Liver (tissue), 3 donors: ENCODE measurements at regions not wholly inside any gene's neighbourhood (a gene's known extent, or its start where the extent isn't known, plus 50 kb on each side); places are given as distances from the start of the nearest gene placed in this dataset.

Source experiments
- EGR1 ChIP-seq, 2 donors: IDR thresholded peaks; 2 replicates each; pipeline ENCODE4 v1.6.1; 2016 to 2018; ENCODE audit warnings: antibody characterized with exemption in 2 of 2, low read depth in 2 of 2
- FOXA1 ChIP-seq: IDR thresholded peaks from 2 replicates; pipeline ENCODE4 v1.6.1; 2016; ENCODE audit warnings: antibody characterized with exemption
- FOXA2 ChIP-seq: IDR thresholded peaks from 2 replicates; pipeline ENCODE4 v1.6.1; 2016; ENCODE audit warnings: antibody characterized with exemption
- GABPA ChIP-seq, 2 donors: IDR thresholded peaks in 1 of 2; conservative IDR thresholded peaks in 1 of 2; 2 replicates each; pipeline ENCODE4 v1.6.1; 2016; ENCODE audit warnings: antibody characterized with exemption in 2 of 2, mild to moderate bottlenecking in 1 of 2, moderate library complexity in 1 of 2
- JUND ChIP-seq, 2 donors: IDR thresholded peaks; 2 replicates each; pipeline ENCODE4 v1.6.1; 2016; ENCODE audit warnings: antibody characterized with exemption in 2 of 2
- NR2F2 ChIP-seq: IDR thresholded peaks from 2 replicates; pipeline ENCODE4 v1.6.1; 2016; ENCODE audit warnings: antibody characterized with exemption
- RAD21 ChIP-seq, 2 donors: IDR thresholded peaks; 2 replicates each; pipeline ENCODE4 v1.6.1; 2016; ENCODE audit warnings: antibody characterized with exemption in 2 of 2, mild to moderate bottlenecking in 2 of 2
- SP1 ChIP-seq: IDR thresholded peaks from 2 replicates; pipeline ENCODE4 v1.6.1; 2018; ENCODE audit warnings: antibody characterized with exemption, mild to moderate bottlenecking
- TAF1 ChIP-seq: conservative IDR thresholded peaks from 2 replicates; pipeline ENCODE4 v1.6.1; 2016; ENCODE audit warnings: antibody characterized with exemption, mild to moderate bottlenecking
- YY1 ChIP-seq: IDR thresholded peaks from 2 replicates; pipeline ENCODE4 v1.6.1; 2016; ENCODE audit warnings: antibody characterized with exemption, mild to moderate bottlenecking
- TF ChIP-seq, protein P1 (sequence below): fragments of 150-350 bp; IDR thresholded peaks from 2 replicates; pipeline ENCODE4 v1.5.1; 2017; ENCODE audit warnings: improper control_type of control experiment, low read depth, low read length; ENCODE audit not compliant: missing input control
- TF ChIP-seq, protein P2 (sequence below): IDR thresholded peaks from 2 replicates; pipeline ENCODE4 v1.6.1; 2016; ENCODE audit warnings: antibody characterized with exemption
- TF ChIP-seq, protein P3 (sequence below): IDR thresholded peaks from 2 replicates; pipeline ENCODE4 v1.6.1; 2016; ENCODE audit warnings: antibody characterized with exemption
- TF ChIP-seq, protein P4 (sequence below): IDR thresholded peaks from 2 replicates; pipeline ENCODE4 v1.6.1; 2016; ENCODE audit warnings: antibody characterized with exemption
- donor health status: healthy.
- donor health status: healthy.

DNA sequence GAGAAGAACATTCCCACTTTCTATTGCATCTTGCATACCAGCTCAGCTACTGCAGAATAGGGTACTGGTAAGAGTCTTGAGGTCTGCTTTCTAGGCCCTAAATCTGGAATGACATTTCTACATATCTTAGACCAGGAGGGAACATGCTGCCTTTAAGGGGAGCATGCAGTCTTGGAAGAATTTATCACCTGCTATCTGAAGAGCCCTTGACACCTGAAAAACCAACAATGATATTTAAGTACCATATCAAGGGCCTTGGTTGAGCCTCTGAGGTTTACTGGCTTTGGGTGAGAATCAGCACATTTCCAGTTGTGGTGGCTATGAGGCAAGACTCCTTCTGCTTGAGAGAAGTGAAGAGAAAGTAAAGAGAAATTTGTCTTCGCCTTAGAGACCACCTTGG, 436.8 kb upstream of the SPANXN1 start:
- TF ChIP-seq, protein P1, sequence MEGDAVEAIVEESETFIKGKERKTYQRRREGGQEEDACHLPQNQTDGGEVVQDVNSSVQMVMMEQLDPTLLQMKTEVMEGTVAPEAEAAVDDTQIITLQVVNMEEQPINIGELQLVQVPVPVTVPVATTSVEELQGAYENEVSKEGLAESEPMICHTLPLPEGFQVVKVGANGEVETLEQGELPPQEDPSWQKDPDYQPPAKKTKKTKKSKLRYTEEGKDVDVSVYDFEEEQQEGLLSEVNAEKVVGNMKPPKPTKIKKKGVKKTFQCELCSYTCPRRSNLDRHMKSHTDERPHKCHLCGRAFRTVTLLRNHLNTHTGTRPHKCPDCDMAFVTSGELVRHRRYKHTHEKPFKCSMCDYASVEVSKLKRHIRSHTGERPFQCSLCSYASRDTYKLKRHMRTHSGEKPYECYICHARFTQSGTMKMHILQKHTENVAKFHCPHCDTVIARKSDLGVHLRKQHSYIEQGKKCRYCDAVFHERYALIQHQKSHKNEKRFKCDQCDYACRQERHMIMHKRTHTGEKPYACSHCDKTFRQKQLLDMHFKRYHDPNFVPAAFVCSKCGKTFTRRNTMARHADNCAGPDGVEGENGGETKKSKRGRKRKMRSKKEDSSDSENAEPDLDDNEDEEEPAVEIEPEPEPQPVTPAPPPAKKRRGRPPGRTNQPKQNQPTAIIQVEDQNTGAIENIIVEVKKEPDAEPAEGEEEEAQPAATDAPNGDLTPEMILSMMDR: no peak
- TF ChIP-seq RAD21 (IDR thresholded peaks at IDR 0.05): no peak
- TF ChIP-seq, protein P2, sequence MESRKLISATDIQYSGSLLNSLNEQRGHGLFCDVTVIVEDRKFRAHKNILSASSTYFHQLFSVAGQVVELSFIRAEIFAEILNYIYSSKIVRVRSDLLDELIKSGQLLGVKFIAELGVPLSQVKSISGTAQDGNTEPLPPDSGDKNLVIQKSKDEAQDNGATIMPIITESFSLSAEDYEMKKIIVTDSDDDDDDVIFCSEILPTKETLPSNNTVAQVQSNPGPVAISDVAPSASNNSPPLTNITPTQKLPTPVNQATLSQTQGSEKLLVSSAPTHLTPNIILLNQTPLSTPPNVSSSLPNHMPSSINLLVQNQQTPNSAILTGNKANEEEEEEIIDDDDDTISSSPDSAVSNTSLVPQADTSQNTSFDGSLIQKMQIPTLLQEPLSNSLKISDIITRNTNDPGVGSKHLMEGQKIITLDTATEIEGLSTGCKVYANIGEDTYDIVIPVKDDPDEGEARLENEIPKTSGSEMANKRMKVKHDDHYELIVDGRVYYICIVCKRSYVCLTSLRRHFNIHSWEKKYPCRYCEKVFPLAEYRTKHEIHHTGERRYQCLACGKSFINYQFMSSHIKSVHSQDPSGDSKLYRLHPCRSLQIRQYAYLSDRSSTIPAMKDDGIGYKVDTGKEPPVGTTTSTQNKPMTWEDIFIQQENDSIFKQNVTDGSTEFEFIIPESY: no peak
- TF ChIP-seq FOXA1: no peak
- no peak for TF ChIP-seq YY1
- no peak for TF ChIP-seq GABPA (IDR thresholded peaks at IDR 0.05 in 1 of 2, conservative IDR thresholded peaks at IDR 0.05 in 1 of 2)
- no peak for TF ChIP-seq FOXA2
- TF ChIP-seq, protein P3, sequence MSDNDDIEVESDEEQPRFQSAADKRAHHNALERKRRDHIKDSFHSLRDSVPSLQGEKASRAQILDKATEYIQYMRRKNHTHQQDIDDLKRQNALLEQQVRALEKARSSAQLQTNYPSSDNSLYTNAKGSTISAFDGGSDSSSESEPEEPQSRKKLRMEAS: no peak
- TF ChIP-seq, protein P4, sequence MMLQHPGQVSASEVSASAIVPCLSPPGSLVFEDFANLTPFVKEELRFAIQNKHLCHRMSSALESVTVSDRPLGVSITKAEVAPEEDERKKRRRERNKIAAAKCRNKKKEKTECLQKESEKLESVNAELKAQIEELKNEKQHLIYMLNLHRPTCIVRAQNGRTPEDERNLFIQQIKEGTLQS: no peak
- no peak for TF ChIP-seq EGR1 (IDR thresholded peaks at IDR 0.05; ENCODE audit: low read depth in 2 of 2)
- TF ChIP-seq NR2F2: no peak
- no peak for TF ChIP-seq JUND (IDR thresholded peaks at IDR 0.05)
- TF ChIP-seq TAF1: no peak
- TF ChIP-seq SP1: no peak
